Endothelial cell of umbilical vein (primary cell): ENCODE measurements at regions not wholly inside any gene's neighbourhood (a gene's known extent, or its start where the extent isn't known, plus 50 kb on each side); places are given as distances from the start of the nearest gene placed in this dataset.

Experiments
- BruUV-seq: library from RNA; stranded (reverse); fragments of 400-500 nt; replicated peaks from 2 replicates; lab custom pipeline; 2021; lab: Mats Ljungman, UMichigan
- CTCF ChIA-PET: fragments of 300-600, 350-600 bp; sonication (Branson Sonifier 250); formaldehyde crosslinking; loops from one replicate; lab custom pipeline; 2021; ENCODE audit warnings: antibody characterized with exemption, inconsistent platforms; lab: Charles Lee
- POLR2A ChIA-PET: fragments of 300-600, 350-600 bp; sonication (Branson Sonifier 250); formaldehyde crosslinking; loops from one replicate; lab custom pipeline; 2021; ENCODE audit warnings: antibody characterized with exemption, inconsistent platforms; lab: Charles Lee
- DNase-seq: peaks from one replicate; pipeline ENCODE4 v3.0.0-alpha.2; 2011; ENCODE audit warnings: low read depth, low spot score
- FAIRE-seq: peaks from 2 replicates; lab custom pipeline; 2011; peaks lifted over from hg19 to GRCh38; lab: Jason Lieb, UNC
- H2AFZ ChIP-seq: 2 replicates; pipeline ENCODE4 v1.6.0; 2012; ENCODE audit warnings: low read depth, low read length, control low read depth, inconsistent platforms
- H3K27ac ChIP-seq: 2 replicates; pipeline ENCODE4 v1.5.1; 2011; ENCODE audit warnings: low read depth, mild to moderate bottlenecking, control low read depth, low read length, moderate library complexity; ENCODE audit not compliant: insufficient read depth
- H3K27me3 ChIP-seq, 2 experiments: 2 replicates each; pipeline versions ENCODE4 v1.6.0 to v1.6.1; 2011; ENCODE audit warnings: low read length in 2 of 2, mixed read lengths in 1 of 2; ENCODE audit not compliant: control insufficient read depth in 2 of 2, insufficient read depth in 2 of 2
- H3K36me3 ChIP-seq, 2 experiments: 2 replicates in 1 of 2; 3 replicates in 1 of 2; pipeline ENCODE4 v1.5.1; 2011; ENCODE audit warnings: low read length in 2 of 2, mild to moderate bottlenecking in 1 of 2, moderate library complexity in 1 of 2; ENCODE audit not compliant: control insufficient read depth in 2 of 2, insufficient read depth in 2 of 2; ENCODE audit errors: extremely low read depth in 1 of 2
- H3K4me1 ChIP-seq: 3 replicates; pipeline ENCODE4 v1.5.1; 2011; ENCODE audit warnings: mild to moderate bottlenecking, low read length; ENCODE audit not compliant: control insufficient read depth, insufficient read depth; ENCODE audit errors: extremely low read depth
- H3K4me2 ChIP-seq: 2 replicates; pipeline ENCODE4 v1.6.1; 2011; ENCODE audit warnings: low read length, control low read depth, mixed read lengths; ENCODE audit not compliant: insufficient read depth
- H3K4me3 ChIP-seq, 3 experiments: fragments of 200-600 bp in 1 of 3; sonication (generic), shearing (Covaris generic) in 1 of 3; replicated peaks in 1 of 3; 2 replicates each; pipeline ENCODE4 v1.5.1; 2011 to 2016; ENCODE audit warnings: control low read depth in 3 of 3, low read length in 3 of 3, mild to moderate bottlenecking in 2 of 3, inconsistent platforms in 1 of 3, low read depth in 1 of 3, moderate library complexity in 1 of 3; ENCODE audit not compliant: insufficient read depth in 1 of 3
- H3K79me2 ChIP-seq: 2 replicates; pipeline ENCODE4 v1.6.0; 2012; ENCODE audit warnings: low read length, inconsistent platforms; ENCODE audit not compliant: control insufficient read depth, insufficient read depth
- H3K9ac ChIP-seq: replicated peaks from 2 replicates; pipeline ENCODE3; 2011; ENCODE audit warnings: low read length, control low read depth; ENCODE audit not compliant: insufficient read depth; ENCODE audit errors: extremely low read depth
- H3K9me1 ChIP-seq: replicated peaks from 3 replicates; pipeline ENCODE4 v1.6.0; 2011; ENCODE audit warnings: mild to moderate bottlenecking, low read length; ENCODE audit not compliant: control insufficient read depth, insufficient read depth; ENCODE audit errors: extremely low read depth
- H3K9me3 ChIP-seq: replicated peaks from 2 replicates; pipeline ENCODE4 v1.5.1; 2012; ENCODE audit warnings: low read length, inconsistent platforms; ENCODE audit not compliant: control insufficient read depth, insufficient read depth
- H4K20me1 ChIP-seq: replicated peaks from 2 replicates; pipeline ENCODE3; 2011; ENCODE audit warnings: mild to moderate bottlenecking, low read length; ENCODE audit not compliant: control insufficient read depth, insufficient read depth; ENCODE audit errors: extremely low read depth
- CTCF ChIP-seq, 2 donors: IDR thresholded peaks; 1 replicate in 1 of 2; 2 replicates in 1 of 2; pipeline ENCODE4 v1.5.1; 2011; ENCODE audit warnings: low read length in 2 of 2, mild to moderate bottlenecking in 2 of 2, moderate library complexity in 2 of 2, control low read depth in 1 of 2, inconsistent platforms in 1 of 2, low read depth in 1 of 2; ENCODE audit not compliant: insufficient read depth in 1 of 2; ENCODE audit errors: extremely low read depth in 1 of 2
- EZH2 ChIP-seq: IDR thresholded peaks from 2 replicates; pipeline ENCODE4 v1.6.1; 2012; ENCODE audit warnings: borderline replicate concordance, low read depth, mild to moderate bottlenecking, moderate library complexity, low read length, inconsistent platforms; ENCODE audit not compliant: severe bottlenecking
- FOS ChIP-seq: IDR thresholded peaks from 2 replicates; pipeline ENCODE4 v1.6.1; 2011; ENCODE audit warnings: mild to moderate bottlenecking, low read length, moderate library complexity, borderline replicate concordance; ENCODE audit not compliant: insufficient read depth
- GATA2 ChIP-seq: IDR thresholded peaks from 2 replicates; pipeline ENCODE4 v1.7.0; 2011; ENCODE audit warnings: low read depth, mild to moderate bottlenecking, moderate library complexity, mixed read lengths, low read length; ENCODE audit not compliant: insufficient read length, insufficient read depth
- JUN ChIP-seq: IDR thresholded peaks from 2 replicates; pipeline ENCODE4 v1.6.1; 2011; ENCODE audit warnings: borderline replicate concordance, low read depth; ENCODE audit not compliant: insufficient read length, insufficient read depth
- MAX ChIP-seq: IDR thresholded peaks from 2 replicates; pipeline ENCODE4 v1.6.1; 2011; ENCODE audit not compliant: insufficient read depth, insufficient read length
- MYC ChIP-seq: IDR thresholded peaks from one replicate; pipeline ENCODE4 v1.6.1; 2011; ENCODE audit warnings: mild to moderate bottlenecking, low read depth, low read length
- POLR2A ChIP-seq: IDR thresholded peaks from 2 replicates; pipeline ENCODE4 v1.6.1; 2012; ENCODE audit warnings: low read depth, mild to moderate bottlenecking, control low read depth, low read length
- POLR2AphosphoS5 ChIP-seq: IDR thresholded peaks from 2 replicates; pipeline ENCODE4 v1.6.1; 2012; ENCODE audit warnings: low read depth, mild to moderate bottlenecking, control low read depth, low read length, moderate library complexity; ENCODE audit not compliant: insufficient read depth
- dilution Hi-C: fragments of 300-500 bp; cut with MboI; formaldehyde crosslinking; loops from one replicate; pipeline ENCODE4 v1.15.0; 2019; ENCODE audit warnings: low sequenced_read_pairs; ENCODE audit not compliant: extremely low pct_ligation_motif_present
- intact Hi-C: fragments of 100-400 bp; cut with micrococcal nuclease; formaldehyde crosslinking; loops from one replicate; pipeline ENCODE4 v1.10.0; 2022

DNA sequence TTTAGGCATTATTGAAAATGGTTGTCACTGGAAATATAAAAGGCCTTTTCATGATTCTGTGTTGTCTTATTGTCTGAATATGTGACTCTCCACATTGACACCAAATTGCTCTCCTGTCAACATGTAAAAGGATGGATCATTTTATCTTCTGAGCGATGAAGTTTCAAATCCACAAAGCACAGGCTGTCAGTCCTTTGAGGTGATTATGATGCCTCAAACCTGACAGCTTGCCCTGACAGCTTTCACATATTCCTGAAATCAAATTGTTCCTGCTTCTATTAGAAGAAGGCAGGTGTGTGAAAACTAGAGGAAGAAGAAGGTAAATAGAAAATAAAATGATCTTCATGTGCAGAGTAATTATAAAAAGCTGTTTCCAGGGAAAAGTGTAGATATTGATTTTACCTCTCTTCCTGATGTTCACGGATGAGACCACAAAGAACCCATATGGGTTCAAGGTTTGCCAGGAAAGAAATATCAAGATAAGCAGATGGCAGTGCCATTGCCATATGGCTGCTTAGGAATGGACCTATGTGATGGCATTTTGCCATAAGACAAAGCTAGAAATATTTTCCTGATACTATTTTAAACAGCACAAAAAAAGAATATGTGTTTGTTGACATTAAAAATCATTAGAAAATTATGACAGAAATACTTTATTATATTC, 1006.3 kb upstream of the AGA start:
- no TSS peak for BruUV-seq
- POLR2A ChIA-PET, result no interaction called here
- intact Hi-C loops (no loop called here), dilution Hi-C loops (no loop called here)
- Histone ChIP-seq H3K4me3 (no peak overlapping the region), H3K4me2 (no peak overlapping the region), H3K79me2 (no peaks in the 10 kb centered on the region), H3K27me3 (no peaks in the 10 kb centered on the region), H3K9me3 (peaks cover 2% of the 10 kb centered on the region), H3K4me1 (no peaks in the 10 kb centered on the region), H3K36me3 (no peaks in the 10 kb centered on the region), H3K9me1 (no peaks in the 10 kb centered on the region), H3K9ac (no peak overlapping the region), H2AFZ (no peak overlapping the region), H3K27ac (no peak overlapping the region), H4K20me1 (no peaks in the 10 kb centered on the region)
- DNase-seq, result no peak
- TF ChIP-seq JUN (no peak), FOS (no peak), EZH2 (no peak), MAX (no peak), GATA2 (no peak), POLR2AphosphoS5 (no peak), CTCF (IDR thresholded peaks at IDR 0.05; ENCODE audit: extremely low read depth in 1 of 2, insufficient read depth in 1 of 2, low read depth in 1 of 2, low read length in 2 of 2) (no peak), MYC (no peak), POLR2A (no peak)
- no peak for FAIRE-seq
- CTCF ChIA-PET, result no interaction called here
